Endothelial cell (in vitro differentiated cells): ENCODE measurements at regions not wholly inside any gene's neighbourhood (a gene's known extent, or its start where the extent isn't known, plus 50 kb on each side); places are given as distances from the start of the nearest gene placed in this dataset.

Experiments used
- DNase-seq: peaks from one replicate; pipeline ENCODE4 v3.0.0; 2021; ENCODE audit warnings: low spot score
- H3K27ac Mint-ChIP-seq: one replicate; pipeline ENCODE4 v1.8.0; 2021; ENCODE audit warnings: mixed read lengths, inconsistent platforms; ENCODE audit not compliant: unreplicated experiment
- H3K27me3 Mint-ChIP-seq: one replicate; pipeline ENCODE4 v1.8.0; 2021; ENCODE audit warnings: mild to moderate bottlenecking, moderate library complexity, mixed read lengths, inconsistent platforms; ENCODE audit not compliant: unreplicated experiment
- H3K36me3 Mint-ChIP-seq: one replicate; pipeline ENCODE4 v1.8.0; 2021; ENCODE audit warnings: mild to moderate bottlenecking, low read depth, mixed read lengths, inconsistent platforms; ENCODE audit not compliant: unreplicated experiment
- H3K4me1 Mint-ChIP-seq: one replicate; pipeline ENCODE4 v1.8.0; 2021; ENCODE audit warnings: mild to moderate bottlenecking, mixed read lengths, inconsistent platforms; ENCODE audit not compliant: unreplicated experiment
- H3K4me3 Mint-ChIP-seq: one replicate; pipeline ENCODE4 v1.8.0; 2021; ENCODE audit warnings: mild to moderate bottlenecking, mixed read lengths, inconsistent platforms; ENCODE audit not compliant: unreplicated experiment
- H3K9me3 Mint-ChIP-seq: one replicate; pipeline ENCODE4 v1.8.0; 2021; ENCODE audit warnings: mixed read lengths, inconsistent platforms; ENCODE audit not compliant: unreplicated experiment
- CTCF ChIP-seq: fragments of 200-600 bp; sonication (generic); IDR thresholded peaks from one replicate; pipeline ENCODE4 v1.5.0; 2021; ENCODE audit warnings: antibody characterized with exemption; ENCODE audit not compliant: unreplicated experiment

GRCh38 chr2:121055088-121055487 is 229.9 kb downstream of the TFCP2L1 start:
- no peak for TF ChIP-seq CTCF
- Mint-ChIP-seq H3K27me3 (peaks cover 14% of the 10 kb centered on the region), H3K36me3 (no peaks in the 10 kb centered on the region)

GRCh38 chr2:121055501-121055900 is 229.5 kb downstream of the TFCP2L1 start:
- no peak overlapping the region for H3K27ac Mint-ChIP-seq
- no peaks in the 10 kb centered on the region for H3K9me3 Mint-ChIP-seq
- TF ChIP-seq CTCF = no peak
- peaks cover 14% of the 10 kb centered on the region for H3K27me3 Mint-ChIP-seq
- H3K4me1 Mint-ChIP-seq = no peaks in the 10 kb centered on the region
- no peak overlapping the region for H3K4me3 Mint-ChIP-seq
- no peak for DNase-seq
- H3K36me3 Mint-ChIP-seq = no peaks in the 10 kb centered on the region

More at GRCh38 chr2:121055088-121055487, 229.9 kb downstream of the TFCP2L1 start:
- Mint-ChIP-seq H3K4me3 (no peak overlapping the region), H3K27ac (no peak overlapping the region), H3K4me1 (no peaks in the 10 kb centered on the region), H3K9me3 (no peaks in the 10 kb centered on the region)
- DNase-seq = no peak

GRCh38 chr2:121058852-121059558 is 226.0 kb downstream of the TFCP2L1 start:
- peaks cover 9% of the 10 kb centered on the region for H3K27me3 Mint-ChIP-seq
- no peak overlapping the region for H3K4me3 Mint-ChIP-seq
- H3K9me3 Mint-ChIP-seq = no peaks in the 10 kb centered on the region
- H3K27ac Mint-ChIP-seq = no peak overlapping the region
- DNase-seq = no peak
- no peaks in the 10 kb centered on the region for H3K4me1 Mint-ChIP-seq
- no peak for TF ChIP-seq CTCF
- H3K36me3 Mint-ChIP-seq = no peaks in the 10 kb centered on the region

- Mint-ChIP-seq H3K36me3 (no peaks in the 10 kb centered on the region), H3K27ac (no peak overlapping the region), H3K9me3 (no peaks in the 10 kb centered on the region), H3K4me3 (no peak overlapping the region), H3K4me1 (no peaks in the 10 kb centered on the region), H3K27me3 (peaks cover 6% of the 10 kb centered on the region)
- DNase-seq = no peak
- no peak for TF ChIP-seq CTCF
Observed at GRCh38 chr2:121059651-121060649, 225.1 kb downstream of the TFCP2L1 start.
